ENCODE measurements at regions not wholly inside any gene's neighbourhood (a gene's known extent, or its start where the extent isn't known, plus 50 kb on each side); places are given as distances from the start of the nearest gene placed in this dataset.

DNA sequence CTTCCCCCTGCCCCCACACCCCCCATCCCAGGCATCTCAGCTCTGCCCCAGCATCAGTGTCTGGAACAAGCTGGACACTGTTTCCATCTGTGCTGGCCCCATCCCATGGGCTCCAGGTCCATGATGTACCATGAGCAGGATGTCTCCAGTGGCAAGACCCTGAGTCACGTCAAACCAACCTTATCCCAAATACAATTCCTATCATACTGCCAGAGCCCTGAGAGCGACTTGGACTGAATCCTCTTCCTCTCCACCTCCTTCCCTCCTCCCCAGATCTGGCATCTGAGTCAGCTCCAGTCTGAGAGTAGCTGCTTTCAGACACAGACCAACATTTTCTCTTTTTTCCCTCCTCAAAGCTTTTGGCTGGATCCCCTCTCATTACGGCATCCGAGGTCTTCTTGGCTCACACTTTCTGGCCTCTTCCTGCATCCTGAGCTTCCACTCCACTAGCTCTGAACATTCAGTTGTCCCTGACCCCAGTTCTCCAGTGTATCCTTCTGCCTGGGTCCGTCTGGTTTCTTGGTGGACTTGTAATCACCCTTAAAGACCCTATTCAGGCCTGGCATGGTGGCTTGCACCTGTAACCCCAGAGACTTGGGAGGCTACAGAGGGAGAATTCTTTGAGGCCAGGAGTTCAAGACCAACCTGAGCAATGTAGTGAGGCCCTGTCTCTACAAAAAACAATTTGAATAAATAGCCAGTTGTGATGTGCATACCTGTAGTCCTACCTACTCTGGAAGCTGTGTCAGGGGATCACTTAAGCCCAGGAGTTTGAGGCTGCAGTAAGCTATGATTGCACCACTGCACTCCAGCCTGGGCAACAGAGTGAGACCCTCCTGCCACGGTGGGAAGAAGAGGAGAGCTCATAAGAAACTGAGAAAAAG, 68.3 kb downstream of the ACKR3 start:
- intact Hi-C loops (cut with DNase I), result no loop called here
- H3K27me3 ChIP-seq (ENCODE audit: low read depth), result no peaks in the 10 kb centered on the region
- TF ChIP-seq, protein P1, sequence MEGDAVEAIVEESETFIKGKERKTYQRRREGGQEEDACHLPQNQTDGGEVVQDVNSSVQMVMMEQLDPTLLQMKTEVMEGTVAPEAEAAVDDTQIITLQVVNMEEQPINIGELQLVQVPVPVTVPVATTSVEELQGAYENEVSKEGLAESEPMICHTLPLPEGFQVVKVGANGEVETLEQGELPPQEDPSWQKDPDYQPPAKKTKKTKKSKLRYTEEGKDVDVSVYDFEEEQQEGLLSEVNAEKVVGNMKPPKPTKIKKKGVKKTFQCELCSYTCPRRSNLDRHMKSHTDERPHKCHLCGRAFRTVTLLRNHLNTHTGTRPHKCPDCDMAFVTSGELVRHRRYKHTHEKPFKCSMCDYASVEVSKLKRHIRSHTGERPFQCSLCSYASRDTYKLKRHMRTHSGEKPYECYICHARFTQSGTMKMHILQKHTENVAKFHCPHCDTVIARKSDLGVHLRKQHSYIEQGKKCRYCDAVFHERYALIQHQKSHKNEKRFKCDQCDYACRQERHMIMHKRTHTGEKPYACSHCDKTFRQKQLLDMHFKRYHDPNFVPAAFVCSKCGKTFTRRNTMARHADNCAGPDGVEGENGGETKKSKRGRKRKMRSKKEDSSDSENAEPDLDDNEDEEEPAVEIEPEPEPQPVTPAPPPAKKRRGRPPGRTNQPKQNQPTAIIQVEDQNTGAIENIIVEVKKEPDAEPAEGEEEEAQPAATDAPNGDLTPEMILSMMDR (IDR thresholded peaks at IDR 0.05), result no peak
- H3K9me3 ChIP-seq, result no peaks in the 10 kb centered on the region
- DNase-seq (no peak), ATAC-seq (no peak)
- H3K36me3 ChIP-seq, result no peaks in the 10 kb centered on the region
- no peak overlapping the region for H3K4me3 ChIP-seq
- H3K4me1 ChIP-seq, result no peaks in the 10 kb centered on the region
- no peak overlapping the region for H3K27ac ChIP-seq

DNA sequence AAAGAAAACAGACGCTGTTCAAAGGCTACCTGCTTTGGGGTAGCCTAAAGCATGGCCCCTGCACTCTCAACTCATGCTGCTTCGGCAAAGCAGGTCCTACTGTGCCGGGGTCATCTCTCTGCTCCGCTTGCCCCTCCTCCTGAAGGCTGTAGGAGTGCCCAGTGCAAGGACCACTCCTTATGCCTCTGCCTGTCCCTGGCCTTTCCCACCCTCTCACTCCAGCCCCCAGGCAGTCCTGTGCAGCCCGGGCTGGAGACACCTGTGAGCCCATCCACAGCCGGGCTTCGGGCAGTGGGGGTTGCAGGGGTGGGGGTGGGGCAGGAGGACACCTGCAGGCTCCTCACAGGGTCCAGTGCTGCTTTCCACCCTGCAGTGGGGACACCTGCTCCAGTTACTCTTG, 69.1 kb downstream of the ACKR3 start:
- no peak overlapping the region for H3K4me3 ChIP-seq
- intact Hi-C loops (cut with DNase I), result no loop called here
- TF ChIP-seq, protein P1 (IDR thresholded peaks at IDR 0.05), result no peak
- no peaks in the 10 kb centered on the region for H3K27me3 ChIP-seq (ENCODE audit: low read depth)
- ATAC-seq (no peak), DNase-seq (no peak)
- H3K36me3 ChIP-seq, result no peaks in the 10 kb centered on the region
- H3K9me3 ChIP-seq, result no peaks in the 10 kb centered on the region
- H3K27ac ChIP-seq, result no peak overlapping the region
- H3K4me1 ChIP-seq, result no peaks in the 10 kb centered on the region

DNA sequence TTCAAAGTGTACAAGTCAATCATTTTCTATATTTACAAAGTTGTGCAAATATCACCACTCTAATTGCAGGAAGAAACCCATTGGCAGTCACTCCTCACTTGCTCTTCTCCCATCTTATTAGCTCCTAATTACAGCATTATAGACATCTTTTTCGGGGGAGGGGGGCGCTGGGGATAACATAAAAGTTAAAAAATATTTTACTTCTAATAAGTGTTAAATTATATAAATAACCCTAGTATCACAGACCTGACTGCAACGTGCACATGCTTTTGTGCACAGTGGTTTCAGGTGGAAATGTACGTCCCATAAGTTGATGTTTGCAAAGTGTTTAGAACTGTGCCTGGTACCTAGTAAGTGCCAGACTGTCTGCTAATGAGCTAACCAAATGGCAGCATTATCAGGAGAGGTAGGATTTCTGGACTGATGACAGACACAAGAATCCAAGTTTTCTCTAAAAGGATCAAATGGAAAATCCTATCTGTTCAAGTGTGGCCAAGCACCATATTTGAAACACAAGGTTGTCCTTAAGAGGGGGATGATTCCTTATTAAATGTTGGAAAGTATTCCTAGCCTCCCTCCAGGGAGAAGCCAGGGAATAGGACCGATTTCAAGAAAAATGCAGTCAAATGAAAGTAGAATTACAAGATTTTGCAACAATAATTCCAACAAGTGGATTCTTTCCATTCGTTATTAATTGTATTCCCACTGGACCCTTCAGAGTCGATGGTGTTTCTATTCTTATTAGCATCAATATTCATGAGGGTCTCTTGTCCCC, 70.0 kb downstream of the ACKR3 start:
- intact Hi-C loops (cut with DNase I), result no loop called here
- no peaks in the 10 kb centered on the region for H3K4me1 ChIP-seq
- no peaks in the 10 kb centered on the region for H3K9me3 ChIP-seq
- H3K36me3 ChIP-seq, result no peaks in the 10 kb centered on the region
- DNase-seq (no peak), ATAC-seq (no peak)
- TF ChIP-seq, protein P1 (IDR thresholded peaks at IDR 0.05), result no peak
- H3K27ac ChIP-seq, result no peak overlapping the region
- no peak overlapping the region for H3K4me3 ChIP-seq
- no peaks in the 10 kb centered on the region for H3K27me3 ChIP-seq (ENCODE audit: low read depth)

DNA sequence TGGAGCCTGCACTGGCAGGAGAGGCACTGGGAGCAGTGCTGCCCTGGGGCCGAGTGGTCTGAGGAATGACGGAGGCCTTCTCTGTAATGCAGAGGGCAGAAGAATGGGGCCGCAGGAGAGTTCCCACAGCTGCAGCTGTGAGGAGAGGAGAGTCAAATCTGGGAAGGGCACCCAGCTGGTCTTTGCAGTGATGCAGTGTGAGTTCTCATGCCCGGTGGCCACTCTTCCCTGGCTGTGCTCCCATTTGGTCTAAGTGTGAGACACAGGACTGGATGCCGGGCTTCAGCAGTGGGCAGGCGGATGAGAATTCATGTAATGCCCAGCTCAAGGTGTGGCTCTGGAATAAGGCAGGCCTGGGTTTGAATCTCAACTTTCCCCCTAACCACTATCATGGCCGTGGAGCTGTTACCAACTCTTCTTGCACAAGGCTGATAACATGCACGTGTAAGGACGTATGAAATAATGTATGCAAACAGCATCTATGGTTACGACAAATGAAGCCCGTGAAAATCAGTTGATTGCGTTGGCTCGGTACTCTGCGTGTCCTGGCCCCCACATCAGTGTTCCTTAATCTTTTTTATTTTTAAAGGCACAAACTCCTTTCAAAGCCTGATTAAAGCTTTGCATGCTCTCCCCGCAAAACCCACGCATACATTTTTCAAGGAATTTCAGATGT, 71.6 kb downstream of the ACKR3 start:
- Histone ChIP-seq H3K9me3 (no peaks in the 10 kb centered on the region), H3K36me3 (no peaks in the 10 kb centered on the region), H3K4me1 (no peaks in the 10 kb centered on the region), H3K27me3 (ENCODE audit: low read depth) (no peaks in the 10 kb centered on the region), H3K4me3 (no peak overlapping the region), H3K27ac (no peak overlapping the region)
- TF ChIP-seq, protein P1 (IDR thresholded peaks at IDR 0.05), result no peak
- DNase-seq (no peak), ATAC-seq (no peak)
- intact Hi-C loops (cut with DNase I), result no loop called here

DNA sequence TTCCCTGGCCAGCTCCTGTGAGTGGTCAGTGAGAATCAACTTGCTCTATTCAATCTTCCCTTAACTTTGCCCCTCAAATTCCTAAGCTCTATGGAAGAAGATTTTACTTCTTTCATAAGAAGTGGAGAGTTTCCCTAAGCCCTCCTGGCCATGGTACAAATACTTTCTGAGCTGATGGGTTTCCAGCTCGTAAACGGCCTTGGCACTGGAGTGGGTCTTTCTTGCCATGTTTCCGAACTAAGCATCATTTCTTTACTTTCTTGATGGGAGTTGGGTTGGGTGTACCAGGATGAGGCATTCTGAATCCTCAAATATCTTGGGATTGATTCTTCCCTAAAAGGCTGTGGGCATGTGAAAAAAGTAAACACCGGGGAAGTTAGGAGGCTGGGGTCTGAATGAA, 72.5 kb downstream of the ACKR3 start:
- Histone ChIP-seq H3K27me3 (ENCODE audit: low read depth) (no peaks in the 10 kb centered on the region), H3K4me1 (no peaks in the 10 kb centered on the region), H3K27ac (peak overlapping the region; percentile 69), H3K4me3 (no peak overlapping the region), H3K9me3 (no peaks in the 10 kb centered on the region), H3K36me3 (no peaks in the 10 kb centered on the region)
- TF ChIP-seq, protein P1 (IDR thresholded peaks at IDR 0.05), result no peak
- ATAC-seq (no peak), DNase-seq (no peak)
- intact Hi-C loops (cut with DNase I), result no loop called here

All from lower lobe of right lung (tissue), 2 donors.